Prostate gland (tissue), 2 donors: ENCODE measurements at regions not wholly inside any gene's neighbourhood (a gene's known extent, or its start where the extent isn't known, plus 50 kb on each side); places are given as distances from the start of the nearest gene placed in this dataset.

Experiments
- CTCF ChIP-seq, 4 experiments: fragments of 200-600 bp in 2 of 4; fragments of 450-650 bp in 2 of 4; sonication (generic) in 2 of 4; IDR thresholded peaks; 1 replicate in 3 of 4; 2 replicates in 1 of 4; pipeline ENCODE4 v1.5.1; 2016 to 2019; ENCODE audit warnings: antibody characterized with exemption in 4 of 4, mild to moderate bottlenecking in 2 of 4, moderate library complexity in 2 of 4
- POLR2AphosphoS5 ChIP-seq: sonication (generic); formaldehyde crosslinking; IDR thresholded peaks from one replicate; pipeline ENCODE4 v1.6.1; 2017; ENCODE audit warnings: antibody characterized with exemption

DNA sequence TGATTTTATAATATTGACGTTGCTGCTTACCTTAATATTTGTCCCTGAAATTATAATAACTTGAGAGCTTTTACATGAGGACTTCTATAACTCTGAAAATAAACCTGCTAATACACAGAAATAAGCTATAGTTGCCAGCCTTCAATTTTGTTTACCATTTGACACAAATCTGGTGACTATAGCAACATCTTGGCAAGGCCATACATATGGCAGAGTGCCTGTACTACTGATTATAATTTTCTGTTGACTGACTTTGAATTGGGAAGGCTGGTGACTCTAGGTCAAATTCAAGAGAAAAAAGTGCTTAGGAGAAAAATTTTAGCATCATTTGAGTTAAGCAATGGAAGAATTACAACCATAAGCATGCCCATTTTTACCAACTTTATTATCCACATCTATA, 581.4 kb upstream of the PTPRD start:
- TF ChIP-seq POLR2AphosphoS5, result no peak
- no peak for TF ChIP-seq CTCF (IDR thresholded peaks at IDR 0.05)
